PC-9 (cell line): ENCODE measurements at regions not wholly inside any gene's neighbourhood (a gene's known extent, or its start where the extent isn't known, plus 50 kb on each side); places are given as distances from the start of the nearest gene placed in this dataset.

Source experiments
- BruUV-seq: library from RNA; stranded (reverse); fragments of 400-500 nt; replicated peaks from 2 replicates; lab custom pipeline; 2021; lab: Mats Ljungman, UMichigan
- CTCF ChIA-PET: fragments of 300-600 bp; sonication (Branson Sonifier 250); formaldehyde crosslinking; loops from one replicate; lab custom pipeline; 2022; ENCODE audit warnings: antibody characterized with exemption; lab: Charles Lee
- POLR2A ChIA-PET: fragments of 300-600 bp; sonication (Branson Sonifier 250); formaldehyde crosslinking; loops from one replicate; lab custom pipeline; 2022; ENCODE audit warnings: antibody characterized with exemption; ENCODE audit not compliant: unreplicated experiment; lab: Charles Lee
- DNase-seq, 2 experiments: peaks; one replicate each; pipeline versions ENCODE4 v3.0.0 to v3.0.0-alpha.2; 2015 to 2022; ENCODE audit warnings: mixed read lengths in 1 of 2
- H2AFZ ChIP-seq: fragments of 200-600 bp; sonication (generic); 2 replicates; pipeline ENCODE4 v1.8.1; 2017; ENCODE audit warnings: antibody characterized with exemption
- H3F3A ChIP-seq: fragments of 200-600 bp; sonication (generic); 2 replicates; pipeline ENCODE4 v1.8.1; 2017; ENCODE audit warnings: antibody characterized with exemption, mild to moderate bottlenecking, low read depth; ENCODE audit not compliant: insufficient read depth
- H3K27ac ChIP-seq: fragments of 200-600 bp; sonication (generic); 2 replicates; pipeline ENCODE4 v1.6.1; 2016; ENCODE audit warnings: mixed run types
- H3K27me3 ChIP-seq: fragments of 200-600 bp; sonication (generic); 2 replicates; pipeline ENCODE4 v1.6.1; 2016; ENCODE audit warnings: low read depth, mixed run types; ENCODE audit not compliant: insufficient read depth
- H3K36me3 ChIP-seq: fragments of 200-600 bp; sonication (generic); 2 replicates; pipeline ENCODE4 v1.6.1; 2016; ENCODE audit warnings: low read depth, mixed run types
- H3K4me1 ChIP-seq: fragments of 200-600 bp; sonication (generic); replicated peaks from 2 replicates; pipeline ENCODE4 v1.6.1; 2016; ENCODE audit warnings: mixed run types; ENCODE audit not compliant: insufficient read depth
- H3K4me2 ChIP-seq: fragments of 200-600 bp; sonication (generic); 2 replicates; pipeline ENCODE4 v1.6.1; 2017; ENCODE audit warnings: mixed run types
- H3K4me3 ChIP-seq: fragments of 200-600 bp; sonication (generic); 2 replicates; pipeline ENCODE4 v1.6.1; 2016; ENCODE audit warnings: mixed run types
- H3K79me2 ChIP-seq: fragments of 200-600 bp; sonication (generic); 2 replicates; pipeline ENCODE4 v1.6.1; 2017; ENCODE audit warnings: low read depth, mixed run types
- H3K9me2 ChIP-seq: fragments of 200-600 bp; sonication (generic); 2 replicates; pipeline ENCODE4 v1.8.1; 2017; ENCODE audit warnings: mild to moderate bottlenecking; ENCODE audit not compliant: insufficient read depth
- H3K9me3 ChIP-seq: fragments of 200-600 bp; sonication (generic); 2 replicates; pipeline ENCODE4 v1.8.1; 2016; ENCODE audit warnings: low read depth; ENCODE audit not compliant: insufficient read depth
- H4K20me1 ChIP-seq: fragments of 200-600 bp; sonication (generic); 2 replicates; pipeline ENCODE4 v1.8.1; 2017; ENCODE audit not compliant: insufficient read depth
- EZH2 ChIP-seq: fragments of 200-600 bp; sonication (generic); IDR thresholded peaks from 2 replicates; pipeline ENCODE4 v1.8.0; 2017; ENCODE audit warnings: antibody characterized with exemption, low read depth
- intact Hi-C: fragments of 100-400 bp; cut with micrococcal nuclease; formaldehyde crosslinking; loops from one replicate; pipeline ENCODE4 v1.10.0; 2022; ENCODE audit not compliant: unreplicated experiment
- TF ChIP-seq, protein P1 (sequence below): fragments of 200-600 bp; sonication (generic); conservative IDR thresholded peaks from 2 replicates; pipeline ENCODE4 v1.6.1; 2017; ENCODE audit warnings: mixed run types, antibody characterized with exemption, mild to moderate bottlenecking, moderate library complexity

DNA sequence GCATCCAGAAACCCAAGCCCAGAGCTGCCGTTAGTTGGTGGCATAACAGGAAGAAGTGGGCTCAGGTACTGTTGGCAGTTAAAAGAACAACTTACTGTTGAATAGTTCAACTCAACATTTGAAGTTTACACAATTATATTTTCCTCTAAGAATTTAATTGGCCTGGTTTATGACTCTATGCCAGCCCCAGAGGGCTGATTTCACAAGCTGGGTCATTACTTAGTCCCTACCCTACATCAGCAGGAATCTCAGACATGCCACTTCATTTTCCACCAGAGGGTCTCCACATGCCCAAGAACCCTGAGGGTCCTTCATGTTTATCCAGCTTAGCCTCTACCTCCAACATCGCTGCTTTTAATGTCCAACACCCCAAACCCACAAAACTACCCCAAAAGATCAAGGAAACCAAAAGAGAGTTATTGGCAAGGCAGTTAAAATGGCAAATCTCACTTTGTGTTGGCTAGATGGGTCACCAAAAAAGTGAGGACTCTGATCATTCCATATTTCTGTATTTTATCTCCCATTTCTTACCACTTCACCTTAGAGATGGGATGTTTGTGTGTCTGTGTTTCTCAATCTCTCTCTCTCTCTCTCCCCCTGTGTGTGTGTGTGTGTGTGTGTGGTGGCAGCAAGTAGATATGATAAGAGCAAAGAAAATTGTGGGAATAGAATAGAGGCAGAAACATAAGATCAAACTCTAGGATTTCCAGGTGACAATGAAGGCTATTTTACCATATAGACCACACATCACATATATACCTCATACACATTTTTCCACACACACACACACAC lies 112.5 kb upstream of the TBX18 start:
- no peak overlapping the region for H2AFZ ChIP-seq
- POLR2A ChIA-PET = no interaction called here

DNA sequence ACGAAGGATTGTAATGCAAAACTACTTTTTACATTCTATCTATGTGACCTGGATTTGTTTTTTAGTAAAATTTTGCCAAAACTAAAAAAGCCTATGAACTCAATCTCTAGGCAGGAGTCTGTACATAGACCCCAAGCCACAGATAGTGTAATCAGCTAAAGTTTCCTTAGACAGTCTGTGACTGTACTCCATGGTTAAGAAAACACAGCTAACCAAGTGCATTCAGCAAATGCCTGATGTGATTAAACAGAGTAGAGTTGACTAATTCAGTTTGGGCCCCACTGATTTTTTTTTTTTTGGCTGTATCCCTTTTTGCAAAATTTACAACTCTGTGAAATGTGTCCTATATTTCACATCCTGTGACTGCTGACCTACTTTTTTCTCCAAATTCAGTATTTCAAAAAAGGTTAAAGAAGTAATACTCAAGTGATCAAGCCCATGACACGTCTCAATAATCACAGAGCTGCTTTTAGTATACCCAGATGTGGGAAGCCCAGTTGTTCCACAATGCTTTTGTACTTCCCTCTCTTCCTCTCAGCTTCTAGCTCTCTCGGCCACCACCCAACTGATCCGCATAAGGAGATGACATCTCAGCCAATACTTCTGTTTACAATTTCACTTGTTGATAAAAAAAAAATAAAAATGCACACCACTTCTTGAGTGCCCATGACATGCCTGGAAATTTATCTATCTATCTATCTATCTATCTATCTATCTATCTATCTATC lies 108.8 kb upstream of the TBX18 start:
- no peaks in the 10 kb centered on the region for H3K79me2 ChIP-seq
- POLR2A ChIA-PET = no interaction called here
- intact Hi-C loops = no loop called here

More for the DNA sequence above, 112.5 kb upstream of the TBX18 start:
- BruUV-seq = no TSS peak
- no peaks in the 10 kb centered on the region for H3K79me2 ChIP-seq
- H3K4me2 ChIP-seq = no peak overlapping the region
- TF ChIP-seq, protein P1, sequence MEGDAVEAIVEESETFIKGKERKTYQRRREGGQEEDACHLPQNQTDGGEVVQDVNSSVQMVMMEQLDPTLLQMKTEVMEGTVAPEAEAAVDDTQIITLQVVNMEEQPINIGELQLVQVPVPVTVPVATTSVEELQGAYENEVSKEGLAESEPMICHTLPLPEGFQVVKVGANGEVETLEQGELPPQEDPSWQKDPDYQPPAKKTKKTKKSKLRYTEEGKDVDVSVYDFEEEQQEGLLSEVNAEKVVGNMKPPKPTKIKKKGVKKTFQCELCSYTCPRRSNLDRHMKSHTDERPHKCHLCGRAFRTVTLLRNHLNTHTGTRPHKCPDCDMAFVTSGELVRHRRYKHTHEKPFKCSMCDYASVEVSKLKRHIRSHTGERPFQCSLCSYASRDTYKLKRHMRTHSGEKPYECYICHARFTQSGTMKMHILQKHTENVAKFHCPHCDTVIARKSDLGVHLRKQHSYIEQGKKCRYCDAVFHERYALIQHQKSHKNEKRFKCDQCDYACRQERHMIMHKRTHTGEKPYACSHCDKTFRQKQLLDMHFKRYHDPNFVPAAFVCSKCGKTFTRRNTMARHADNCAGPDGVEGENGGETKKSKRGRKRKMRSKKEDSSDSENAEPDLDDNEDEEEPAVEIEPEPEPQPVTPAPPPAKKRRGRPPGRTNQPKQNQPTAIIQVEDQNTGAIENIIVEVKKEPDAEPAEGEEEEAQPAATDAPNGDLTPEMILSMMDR = no peak
- TF ChIP-seq EZH2 = no peak
- H3K4me3 ChIP-seq = no peak overlapping the region
- H3K36me3 ChIP-seq = no peaks in the 10 kb centered on the region
- intact Hi-C loops = no loop called here
- no peaks in the 10 kb centered on the region for H3K9me3 ChIP-seq
- H3K27ac ChIP-seq = no peak overlapping the region
- H3K27me3 ChIP-seq = no peaks in the 10 kb centered on the region
- no peaks in the 10 kb centered on the region for H3K4me1 ChIP-seq
- no peaks in the 10 kb centered on the region for H4K20me1 ChIP-seq
- no peak for DNase-seq
- H3K9me2 ChIP-seq = no peaks in the 10 kb centered on the region
- CTCF ChIA-PET = no interaction called here
- H3F3A ChIP-seq = no peaks in the 10 kb centered on the region

DNA sequence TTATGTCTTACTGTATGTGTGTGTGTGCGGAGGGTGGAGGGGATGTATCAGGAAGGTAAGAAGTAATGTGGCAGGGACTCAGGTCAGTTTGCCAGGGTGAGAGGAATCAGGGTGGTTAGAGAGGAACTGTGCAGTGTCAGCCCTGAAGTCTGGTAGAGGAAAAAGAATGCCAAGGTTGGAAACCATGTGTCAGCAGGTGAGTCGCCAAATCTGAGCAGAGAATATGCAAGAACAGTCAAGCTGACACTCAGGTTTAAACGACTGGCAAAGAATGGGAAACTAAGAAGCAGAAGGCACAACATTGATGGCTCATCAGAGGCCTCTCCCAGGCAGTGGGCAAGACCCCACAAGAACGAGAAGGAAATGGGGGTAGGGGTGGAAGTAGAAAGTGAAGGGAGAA lies 107.5 kb upstream of the TBX18 start:
- no peak for DNase-seq
- no peaks in the 10 kb centered on the region for H3F3A ChIP-seq
- H3K27ac ChIP-seq = no peak overlapping the region
- no peaks in the 10 kb centered on the region for H4K20me1 ChIP-seq
- no peak overlapping the region for H2AFZ ChIP-seq
- no peaks in the 10 kb centered on the region for H3K79me2 ChIP-seq
- no peaks in the 10 kb centered on the region for H3K4me1 ChIP-seq
- no peak overlapping the region for H3K4me3 ChIP-seq
- H3K27me3 ChIP-seq = no peaks in the 10 kb centered on the region
- no peaks in the 10 kb centered on the region for H3K9me2 ChIP-seq
- no peaks in the 10 kb centered on the region for H3K36me3 ChIP-seq
- POLR2A ChIA-PET = no interaction called here
- BruUV-seq = no TSS peak
- H3K9me3 ChIP-seq = no peaks in the 10 kb centered on the region
- no peak overlapping the region for H3K4me2 ChIP-seq
- CTCF ChIA-PET = no interaction called here
- TF ChIP-seq, protein P1 = no peak
- TF ChIP-seq EZH2 = no peak
- intact Hi-C loops = no loop called here

More for the DNA sequence above, 108.8 kb upstream of the TBX18 start:
- Histone ChIP-seq H3K9me2 (no peaks in the 10 kb centered on the region), H3K9me3 (no peaks in the 10 kb centered on the region), H3K4me1 (no peaks in the 10 kb centered on the region), H4K20me1 (no peaks in the 10 kb centered on the region), H3F3A (no peaks in the 10 kb centered on the region), H3K27ac (no peak overlapping the region), H3K4me2 (no peak overlapping the region), H2AFZ (no peak overlapping the region), H3K36me3 (no peaks in the 10 kb centered on the region), H3K4me3 (no peak overlapping the region), H3K27me3 (no peaks in the 10 kb centered on the region)
- CTCF ChIA-PET = no interaction called here
- no TSS peak for BruUV-seq
- no peak for DNase-seq
- TF ChIP-seq, protein P1 = no peak
- no peak for TF ChIP-seq EZH2
